ENCODE measurements at regions not wholly inside any gene's neighbourhood (a gene's known extent, or its start where the extent isn't known, plus 50 kb on each side); places are given as distances from the start of the nearest gene placed in this dataset.

DNA sequence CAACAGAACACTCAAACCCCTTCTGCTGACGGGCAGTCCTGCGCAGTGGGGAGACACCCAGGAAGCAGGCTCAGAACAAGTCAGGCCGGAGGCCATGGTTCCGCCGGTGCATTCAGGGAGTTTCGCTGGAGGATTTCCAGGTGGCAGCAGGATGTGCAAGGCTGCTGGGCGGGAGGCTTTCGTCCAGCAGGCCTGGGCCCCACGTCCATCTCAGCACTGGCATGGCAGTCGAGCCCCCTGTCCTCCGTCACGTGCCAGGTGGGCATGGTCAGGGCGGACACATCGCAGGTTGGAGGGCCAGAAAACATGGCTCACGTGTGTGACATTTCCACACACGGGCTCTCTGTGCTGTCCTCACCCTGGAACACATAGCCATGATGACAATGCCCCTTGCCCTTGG, 299.9 kb upstream of the IRX2 start:
- intact Hi-C loops (cut with DNase I; ENCODE audit: low total_unique reads) (no loop called here), in situ Hi-C loops (cut with MboI; ENCODE audit: low sequenced_read_pairs in 4 of 4) (no loop called here)
- ATAC-seq (no peak), DNase-seq (no peak)
- Histone ChIP-seq H3K4me3 (no peak overlapping the region), H3K27me3 (no peaks in the 10 kb centered on the region), H3K9me3 (no peaks in the 10 kb centered on the region), H3K27ac (no peak overlapping the region), H3K36me3 (no peaks in the 10 kb centered on the region), H3K4me1 (no peaks in the 10 kb centered on the region)
- TF ChIP-seq POLR2A (IDR thresholded peaks at IDR 0.05) = no peak
- TF ChIP-seq, protein P1, sequence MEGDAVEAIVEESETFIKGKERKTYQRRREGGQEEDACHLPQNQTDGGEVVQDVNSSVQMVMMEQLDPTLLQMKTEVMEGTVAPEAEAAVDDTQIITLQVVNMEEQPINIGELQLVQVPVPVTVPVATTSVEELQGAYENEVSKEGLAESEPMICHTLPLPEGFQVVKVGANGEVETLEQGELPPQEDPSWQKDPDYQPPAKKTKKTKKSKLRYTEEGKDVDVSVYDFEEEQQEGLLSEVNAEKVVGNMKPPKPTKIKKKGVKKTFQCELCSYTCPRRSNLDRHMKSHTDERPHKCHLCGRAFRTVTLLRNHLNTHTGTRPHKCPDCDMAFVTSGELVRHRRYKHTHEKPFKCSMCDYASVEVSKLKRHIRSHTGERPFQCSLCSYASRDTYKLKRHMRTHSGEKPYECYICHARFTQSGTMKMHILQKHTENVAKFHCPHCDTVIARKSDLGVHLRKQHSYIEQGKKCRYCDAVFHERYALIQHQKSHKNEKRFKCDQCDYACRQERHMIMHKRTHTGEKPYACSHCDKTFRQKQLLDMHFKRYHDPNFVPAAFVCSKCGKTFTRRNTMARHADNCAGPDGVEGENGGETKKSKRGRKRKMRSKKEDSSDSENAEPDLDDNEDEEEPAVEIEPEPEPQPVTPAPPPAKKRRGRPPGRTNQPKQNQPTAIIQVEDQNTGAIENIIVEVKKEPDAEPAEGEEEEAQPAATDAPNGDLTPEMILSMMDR (IDR thresholded peaks at IDR 0.05 in 4 of 5, conservative IDR thresholded peaks at IDR 0.05 in 1 of 5) = no peak

- Histone ChIP-seq H3K27me3 (no peaks in the 10 kb centered on the region), H3K27ac (no peak overlapping the region), H3K4me3 (no peak overlapping the region), H3K4me1 (no peaks in the 10 kb centered on the region), H3K9me3 (no peaks in the 10 kb centered on the region), H3K36me3 (no peaks in the 10 kb centered on the region)
- ATAC-seq = no peak
- no peak for TF ChIP-seq POLR2A (IDR thresholded peaks at IDR 0.05)
- TF ChIP-seq, protein P1 (IDR thresholded peaks at IDR 0.05 in 4 of 5, conservative IDR thresholded peaks at IDR 0.05 in 1 of 5) = no peak
- DNase-seq = no peak
- in situ Hi-C loops (cut with MboI; ENCODE audit: low sequenced_read_pairs in 4 of 4) (no loop called here), intact Hi-C loops (cut with DNase I; ENCODE audit: low total_unique reads) (no loop called here)
Observed at GRCh38 chr5:3050863-3051262, 299.4 kb upstream of the IRX2 start.

DNA sequence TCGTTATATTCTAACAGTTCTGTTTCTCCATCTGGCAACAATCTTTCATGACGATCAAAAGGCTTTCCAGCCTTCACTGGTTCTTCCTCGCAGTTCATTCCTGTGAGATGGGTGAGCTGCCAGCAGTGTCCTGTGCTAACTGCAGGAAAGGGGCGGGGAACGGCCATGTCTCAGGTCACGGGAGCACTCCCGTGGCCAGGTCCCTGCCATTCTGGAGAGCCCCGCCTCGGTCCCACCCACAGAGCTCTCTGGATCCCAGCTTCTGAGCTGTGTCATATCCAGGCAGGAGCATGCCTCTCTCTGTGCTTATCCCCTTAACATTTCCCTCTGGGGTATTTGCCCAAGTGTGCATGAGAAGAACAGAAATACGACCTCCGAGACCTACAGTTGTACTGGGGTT, 297.8 kb upstream of the IRX2 start:
- Histone ChIP-seq H3K27ac (no peak overlapping the region), H3K4me1 (no peaks in the 10 kb centered on the region), H3K27me3 (no peaks in the 10 kb centered on the region), H3K36me3 (no peaks in the 10 kb centered on the region), H3K4me3 (no peak overlapping the region), H3K9me3 (no peaks in the 10 kb centered on the region)
- no peak for ATAC-seq
- in situ Hi-C loops (cut with MboI; ENCODE audit: low sequenced_read_pairs in 4 of 4) = no loop called here
- no peak for TF ChIP-seq POLR2A (IDR thresholded peaks at IDR 0.05)
- TF ChIP-seq, protein P1 (IDR thresholded peaks at IDR 0.05 in 4 of 5, conservative IDR thresholded peaks at IDR 0.05 in 1 of 5) = no peak
- intact Hi-C loops (cut with DNase I; ENCODE audit: low total_unique reads) = no loop called here
- no peak for DNase-seq

DNA sequence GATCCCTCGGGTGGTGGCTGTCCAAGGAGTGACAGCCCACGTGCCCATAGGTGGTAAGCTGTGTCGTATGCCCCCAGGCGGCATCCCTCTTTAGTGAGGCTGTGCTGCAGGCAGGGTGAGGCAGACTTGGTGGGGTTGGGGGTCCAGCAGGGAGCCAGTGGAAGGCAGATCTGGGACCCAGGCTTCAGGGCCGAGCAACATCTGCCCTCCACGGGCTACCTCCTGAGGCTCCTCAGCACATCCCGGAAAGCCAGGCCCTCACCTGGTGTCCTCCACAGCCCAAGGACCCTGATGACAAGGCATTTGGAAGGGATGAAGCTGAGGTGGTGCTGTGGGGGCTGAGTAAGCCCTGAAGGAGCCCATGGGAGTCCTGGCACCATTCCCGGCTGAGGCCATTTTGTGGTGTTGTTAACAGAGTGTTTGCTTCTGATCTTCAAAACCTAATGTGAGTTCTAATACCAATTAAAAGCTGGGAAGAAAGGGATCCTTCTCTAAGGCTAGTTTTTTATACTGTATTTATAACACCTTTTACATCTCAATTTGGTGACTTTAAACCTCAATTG, 295.8 kb upstream of the IRX2 start:
- DNase-seq (no peak), ATAC-seq (no peak)
- intact Hi-C loops (cut with DNase I; ENCODE audit: low total_unique reads) = no loop called here
- in situ Hi-C loops (cut with MboI; ENCODE audit: low sequenced_read_pairs in 4 of 4) = no loop called here
- H3K4me3 ChIP-seq = no peak overlapping the region
- H3K27me3 ChIP-seq = no peaks in the 10 kb centered on the region
- no peak for TF ChIP-seq POLR2A (IDR thresholded peaks at IDR 0.05)
- TF ChIP-seq, protein P1 (IDR thresholded peaks at IDR 0.05 in 4 of 5, conservative IDR thresholded peaks at IDR 0.05 in 1 of 5) = no peak
- H3K36me3 ChIP-seq = no peaks in the 10 kb centered on the region
- no peak overlapping the region for H3K27ac ChIP-seq
- H3K4me1 ChIP-seq = no peaks in the 10 kb centered on the region
- H3K9me3 ChIP-seq = no peaks in the 10 kb centered on the region

DNA sequence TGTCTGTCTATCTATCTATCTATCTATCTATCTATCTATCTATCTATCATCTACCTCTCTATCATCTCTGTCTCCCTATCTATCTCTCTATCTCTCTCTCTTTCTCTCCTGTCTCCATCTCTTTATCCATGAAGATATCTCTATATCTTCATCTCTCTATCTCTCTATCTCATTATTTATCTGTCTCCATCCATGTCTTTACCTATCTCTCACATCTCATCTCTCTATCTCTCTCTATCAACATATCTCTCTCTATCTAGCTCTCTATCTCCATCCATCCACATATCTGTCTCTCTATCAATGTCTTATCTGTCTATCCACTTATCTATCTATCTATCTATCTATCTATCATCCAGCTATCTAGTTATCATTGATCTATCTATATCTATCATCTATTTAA, 292.1 kb upstream of the IRX2 start:
- no peaks in the 10 kb centered on the region for H3K27me3 ChIP-seq
- TF ChIP-seq, protein P1 (IDR thresholded peaks at IDR 0.05 in 4 of 5, conservative IDR thresholded peaks at IDR 0.05 in 1 of 5) = no peak
- TF ChIP-seq POLR2A (IDR thresholded peaks at IDR 0.05) = no peak
- intact Hi-C loops (cut with DNase I; ENCODE audit: low total_unique reads) (no loop called here), in situ Hi-C loops (cut with MboI; ENCODE audit: low sequenced_read_pairs in 4 of 4) (no loop called here)
- H3K4me3 ChIP-seq = no peak overlapping the region
- H3K9me3 ChIP-seq = no peaks in the 10 kb centered on the region
- H3K27ac ChIP-seq = no peak overlapping the region
- no peaks in the 10 kb centered on the region for H3K36me3 ChIP-seq
- no peaks in the 10 kb centered on the region for H3K4me1 ChIP-seq
- ATAC-seq (no peak), DNase-seq (no peak)
